ENCODE measurements at regions not wholly inside any gene's neighbourhood (a gene's known extent, or its start where the extent isn't known, plus 50 kb on each side); places are given as distances from the start of the nearest gene placed in this dataset.
"Not testable (repeated sequence)": the region's sequence is repeated elsewhere in the genome, so short reads cannot be mapped to it uniquely, and the experiment has no call there.

DNA sequence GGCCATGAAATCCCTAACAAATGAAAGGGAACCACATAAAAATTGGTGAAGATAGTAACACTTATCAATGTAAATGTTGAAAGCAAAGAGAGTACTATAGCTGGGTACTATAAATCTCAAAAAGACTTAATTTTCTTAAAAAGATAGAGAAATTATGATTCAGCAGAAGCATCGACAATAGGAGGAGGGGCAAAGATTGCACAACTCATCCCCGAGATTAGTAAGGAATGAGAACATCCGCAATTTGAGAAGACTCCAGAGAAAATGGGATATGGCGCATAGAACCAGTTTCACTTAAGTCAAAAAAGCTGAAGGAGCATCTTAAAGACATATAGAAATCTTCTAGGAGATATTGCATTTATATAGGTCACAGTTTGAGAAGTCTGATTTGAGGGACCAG is 220.2 kb upstream of the SLC16A7 start:
- intact Hi-C loops (cut with DNase I, micrococcal nuclease), result no loop called here
- TF ChIP-seq, protein P1, sequence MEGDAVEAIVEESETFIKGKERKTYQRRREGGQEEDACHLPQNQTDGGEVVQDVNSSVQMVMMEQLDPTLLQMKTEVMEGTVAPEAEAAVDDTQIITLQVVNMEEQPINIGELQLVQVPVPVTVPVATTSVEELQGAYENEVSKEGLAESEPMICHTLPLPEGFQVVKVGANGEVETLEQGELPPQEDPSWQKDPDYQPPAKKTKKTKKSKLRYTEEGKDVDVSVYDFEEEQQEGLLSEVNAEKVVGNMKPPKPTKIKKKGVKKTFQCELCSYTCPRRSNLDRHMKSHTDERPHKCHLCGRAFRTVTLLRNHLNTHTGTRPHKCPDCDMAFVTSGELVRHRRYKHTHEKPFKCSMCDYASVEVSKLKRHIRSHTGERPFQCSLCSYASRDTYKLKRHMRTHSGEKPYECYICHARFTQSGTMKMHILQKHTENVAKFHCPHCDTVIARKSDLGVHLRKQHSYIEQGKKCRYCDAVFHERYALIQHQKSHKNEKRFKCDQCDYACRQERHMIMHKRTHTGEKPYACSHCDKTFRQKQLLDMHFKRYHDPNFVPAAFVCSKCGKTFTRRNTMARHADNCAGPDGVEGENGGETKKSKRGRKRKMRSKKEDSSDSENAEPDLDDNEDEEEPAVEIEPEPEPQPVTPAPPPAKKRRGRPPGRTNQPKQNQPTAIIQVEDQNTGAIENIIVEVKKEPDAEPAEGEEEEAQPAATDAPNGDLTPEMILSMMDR (IDR thresholded peaks at IDR 0.05), result no peak
- no peaks in the 10 kb centered on the region for H3K9me3 ChIP-seq
- DNase-seq, result no peak
- ATAC-seq, result no peak
- H3K4me1 ChIP-seq (ENCODE audit: low read depth), result no peaks in the 10 kb centered on the region
- H3K4me3 ChIP-seq, result no peak overlapping the region
- H3K36me3 ChIP-seq (ENCODE audit: low read depth), result no peaks in the 10 kb centered on the region

DNA sequence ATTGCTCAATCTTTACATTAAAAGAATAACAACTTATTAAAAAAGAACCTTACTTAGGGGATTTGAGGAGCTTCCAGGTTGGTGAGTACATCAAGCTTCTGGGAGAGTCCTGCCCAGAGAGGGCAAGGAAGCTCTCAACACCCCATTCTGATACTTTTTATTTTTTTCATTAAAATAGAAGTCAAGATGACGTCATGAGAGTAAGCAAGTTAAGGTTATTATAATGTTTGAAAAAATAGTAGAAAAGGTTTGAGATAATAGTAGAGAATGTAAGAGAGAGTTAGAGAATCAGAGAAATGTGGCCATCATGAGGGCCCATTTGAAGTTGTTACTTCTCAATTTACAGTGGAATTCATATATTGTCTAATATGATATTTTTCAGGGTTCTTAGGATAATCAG is 221.0 kb upstream of the SLC16A7 start:
- DNase-seq (no peak), ATAC-seq (no peak)
- Histone ChIP-seq H3K36me3 (ENCODE audit: low read depth) (no peaks in the 10 kb centered on the region), H3K4me3 (no peak overlapping the region), H3K4me1 (ENCODE audit: low read depth) (no peaks in the 10 kb centered on the region), H3K9me3 (no peaks in the 10 kb centered on the region)
- TF ChIP-seq, protein P1 (IDR thresholded peaks at IDR 0.05), result no peak
- intact Hi-C loops (cut with DNase I, micrococcal nuclease), result no loop called here

DNA sequence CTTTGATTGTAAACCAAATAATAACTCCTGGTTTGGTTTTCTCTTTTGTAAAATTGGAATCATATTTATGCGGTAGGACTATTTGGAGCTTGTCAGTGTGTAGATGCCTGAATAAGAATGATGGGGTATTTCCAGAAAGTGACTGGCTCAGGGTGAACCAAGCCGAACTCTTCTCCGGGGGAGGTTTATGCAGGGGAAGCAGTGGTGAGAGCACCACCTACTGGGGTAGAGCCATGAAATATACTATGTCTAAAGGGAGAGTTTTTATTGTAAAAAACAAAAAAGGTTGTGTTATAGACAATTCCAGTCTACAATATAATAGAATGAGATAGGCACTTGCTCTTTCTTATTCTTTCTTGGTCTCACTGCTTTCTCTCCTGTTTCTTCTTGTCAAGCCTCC is 222.9 kb upstream of the SLC16A7 start:
- intact Hi-C loops (cut with DNase I, micrococcal nuclease), result no loop called here
- ATAC-seq, result no peak
- H3K4me3 ChIP-seq, result no peak overlapping the region

DNA sequence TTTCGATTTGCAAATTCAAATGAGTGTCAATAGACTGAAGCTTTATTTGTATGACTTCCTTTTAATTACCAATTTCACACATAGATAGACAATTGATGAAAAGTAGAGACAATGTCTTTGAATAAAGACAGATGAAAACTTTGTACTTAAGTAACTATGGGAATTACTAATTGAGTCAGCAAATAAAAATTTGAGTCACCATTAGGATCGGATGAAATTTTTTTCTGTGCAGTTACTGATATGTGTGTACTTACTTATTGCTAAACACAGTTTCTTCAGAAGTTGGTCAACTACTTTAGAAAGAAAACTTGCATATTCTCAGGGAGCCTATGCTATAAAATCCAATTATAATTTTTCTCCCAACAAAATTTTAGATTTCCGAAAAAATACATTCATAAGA is 224.9 kb upstream of the SLC16A7 start:
- TF ChIP-seq, protein P1 (IDR thresholded peaks at IDR 0.05), result no peak
- ATAC-seq, result no peak
- no peak for DNase-seq
- intact Hi-C loops (cut with DNase I, micrococcal nuclease), result no loop called here
- no peaks in the 10 kb centered on the region for H3K36me3 ChIP-seq (ENCODE audit: low read depth)
- H3K4me3 ChIP-seq, result no peak overlapping the region
- no peaks in the 10 kb centered on the region for H3K4me1 ChIP-seq (ENCODE audit: low read depth)
- no peaks in the 10 kb centered on the region for H3K9me3 ChIP-seq

More for the DNA sequence above, 222.9 kb upstream of the SLC16A7 start:
- TF ChIP-seq, protein P1 (IDR thresholded peaks at IDR 0.05), result no peak
- peak in 1 of 3 donors; percentile 24 for DNase-seq
- Histone ChIP-seq H3K9me3 (no peaks in the 10 kb centered on the region), H3K4me1 (ENCODE audit: low read depth) (no peaks in the 10 kb centered on the region), H3K36me3 (ENCODE audit: low read depth) (no peaks in the 10 kb centered on the region)

DNA sequence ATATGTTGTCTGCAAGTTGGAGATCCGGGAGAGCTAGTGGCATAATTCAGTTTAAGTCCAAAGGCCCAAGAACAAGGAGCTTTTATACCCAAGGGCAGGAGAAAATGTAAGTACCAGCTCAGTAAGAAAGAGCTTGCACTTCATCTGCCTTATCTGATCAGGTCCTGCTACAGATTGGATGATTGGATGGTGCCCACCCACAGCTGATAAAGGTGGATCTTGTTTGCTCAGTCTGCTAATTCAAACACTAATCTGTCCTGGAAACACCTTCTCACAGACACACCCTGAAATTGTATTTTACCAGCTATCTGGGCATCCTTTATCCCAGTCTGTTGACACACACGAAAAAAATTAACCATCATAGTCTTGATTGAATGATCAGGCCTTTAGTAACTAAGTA is 230.7 kb upstream of the SLC16A7 start:
- intact Hi-C loops (cut with DNase I, micrococcal nuclease), result no loop called here
- H3K36me3 ChIP-seq (ENCODE audit: low read depth), result no peaks in the 10 kb centered on the region
- no peaks in the 10 kb centered on the region for H3K4me1 ChIP-seq (ENCODE audit: low read depth)
- ATAC-seq, result no peak
- no peaks in the 10 kb centered on the region for H3K9me3 ChIP-seq
- no peak overlapping the region for H3K4me3 ChIP-seq
- TF ChIP-seq, protein P1 (IDR thresholded peaks at IDR 0.05), result no peak
- no peak for DNase-seq

DNA sequence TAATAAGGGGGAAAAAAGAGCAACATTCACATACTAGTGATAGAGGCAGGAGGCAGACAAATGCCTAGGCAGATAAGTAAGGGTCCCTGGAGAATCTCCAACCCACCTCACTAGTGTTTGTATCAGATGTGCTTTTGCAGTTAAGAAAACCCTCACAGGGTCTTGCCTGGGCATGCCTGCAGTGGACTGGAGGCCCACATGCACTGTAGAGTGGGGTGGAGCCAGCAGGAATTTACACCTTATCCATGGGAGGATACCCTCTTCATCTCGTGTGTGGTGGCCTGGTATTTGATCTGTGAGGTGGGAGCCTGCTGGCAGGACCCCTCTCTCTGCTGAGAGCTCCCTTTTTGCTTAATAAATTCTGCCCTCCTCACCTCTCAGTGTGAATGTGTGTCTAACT is 238.0 kb upstream of the SLC16A7 start:
- Histone ChIP-seq H3K4me1 (ENCODE audit: low read depth) (no peaks in the 10 kb centered on the region), H3K9me3 (no peaks in the 10 kb centered on the region), H3K4me3 (no peak overlapping the region), H3K36me3 (ENCODE audit: low read depth) (no peaks in the 10 kb centered on the region)
- intact Hi-C loops (cut with DNase I, micrococcal nuclease), result no loop called here
- no peak for DNase-seq
- TF ChIP-seq, protein P1 (IDR thresholded peaks at IDR 0.05), result no peak
- ATAC-seq, result no peak

DNA sequence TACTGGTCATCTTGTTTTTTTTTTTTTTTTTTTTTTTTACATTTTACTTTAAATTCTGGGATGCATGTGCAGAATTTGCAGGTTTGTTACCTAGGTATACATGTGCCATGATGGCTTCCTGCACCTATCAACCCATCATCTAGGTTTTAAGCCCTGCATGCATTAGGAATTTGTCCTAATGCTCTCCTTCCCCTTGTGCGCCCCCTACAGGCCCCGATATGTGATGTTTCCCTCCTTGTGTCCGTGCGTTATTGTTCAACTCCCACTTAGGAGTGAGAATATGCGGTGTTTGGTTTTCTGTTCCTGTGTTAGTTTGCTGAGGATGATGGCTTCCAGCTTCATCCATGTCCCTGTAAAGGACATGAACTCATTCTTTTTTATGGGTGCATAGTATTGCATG is 249.6 kb upstream of the SLC16A7 start:
- H3K4me3 ChIP-seq; H3K9me3 ChIP-seq; intact Hi-C loops (cut with DNase I, micrococcal nuclease); DNase-seq; ATAC-seq; H3K36me3 ChIP-seq (ENCODE audit: low read depth); H3K4me1 ChIP-seq (ENCODE audit: low read depth): not testable (repeated sequence)
